GM12878 (cell line): ENCODE measurements at regions not wholly inside any gene's neighbourhood (a gene's known extent, or its start where the extent isn't known, plus 50 kb on each side); places are given as distances from the start of the nearest gene placed in this dataset.

Experiments used
- ATAC-seq: fragments of 200-7000 bp; cut with Tn5 transposase; 3 replicates; pipeline ENCODE4 v1.9.1; 2020; ENCODE audit warnings: mild to moderate bottlenecking, moderate library complexity
- BruUV-seq: library from RNA; stranded (reverse); fragments of 400-500 nt; replicated peaks from 2 replicates; lab custom pipeline; 2021; lab: Mats Ljungman, UMichigan
- CTCF ChIA-PET: fragments of 300-600 bp; sonication (Branson Sonifier 250); formaldehyde crosslinking; extraction: SDS; loops from one replicate; lab custom pipeline; 2021; ENCODE audit warnings: inconsistent platforms; lab: Yijun Ruan, JAX
- POLR2A ChIA-PET: fragments of 350-600 bp; formaldehyde crosslinking; extraction: SDS; loops from one replicate; lab custom pipeline; 2021; ENCODE audit warnings: inconsistent platforms; lab: Charles Lee
- RAD21 ChIA-PET: fragments of 300-600 bp; sonication (Branson Sonifier 250); formaldehyde crosslinking; loops from one replicate; lab custom pipeline; 2023; ENCODE audit warnings: antibody characterized with exemption; ENCODE audit not compliant: unreplicated experiment; lab: Charles Lee
- SMC1A ChIA-PET: fragments of 300-600 bp; sonication (Branson Sonifier 250); formaldehyde crosslinking; loops from one replicate; lab custom pipeline; 2023; ENCODE audit not compliant: unreplicated experiment, uncharacterized antibody; lab: Charles Lee
- DNase-seq: peaks from one replicate; pipeline ENCODE4 v3.0.0-alpha.2; 2011; ENCODE audit warnings: low read depth, low spot score
- FAIRE-seq: peaks from 3 replicates; lab custom pipeline; 2011; peaks lifted over from hg19 to GRCh38; lab: Jason Lieb, UNC
- H2AFZ ChIP-seq: 2 replicates; pipeline ENCODE4 v1.6.0; 2011; ENCODE audit warnings: low read depth, low read length, control low read depth; ENCODE audit not compliant: control insufficient read depth
- H3K27ac ChIP-seq: 2 replicates; pipeline ENCODE4 v1.5.1; 2011; ENCODE audit warnings: control low read depth; ENCODE audit not compliant: control insufficient read depth, insufficient read depth
- H3K27me3 ChIP-seq, 2 experiments: replicated peaks in 1 of 2; 2 replicates each; pipeline versions ENCODE4 v1.6.0 to v1.6.1; 2011; ENCODE audit warnings: low read length in 1 of 2; ENCODE audit not compliant: control insufficient read depth in 2 of 2, insufficient read depth in 2 of 2
- H3K36me3 ChIP-seq, 2 experiments: 2 replicates each; pipeline ENCODE4 v1.5.1; 2011; ENCODE audit warnings: low read length in 1 of 2; ENCODE audit not compliant: control insufficient read depth in 2 of 2, insufficient read depth in 2 of 2
- H3K4me1 ChIP-seq: 2 replicates; pipeline ENCODE4 v1.6.1; 2011; ENCODE audit warnings: mild to moderate bottlenecking, low read length, moderate library complexity, mixed read lengths; ENCODE audit not compliant: control insufficient read depth, insufficient read depth
- H3K4me2 ChIP-seq: 2 replicates; pipeline ENCODE4 v1.6.0; 2011; ENCODE audit warnings: control low read depth; ENCODE audit not compliant: control insufficient read depth, insufficient read depth
- H3K4me3 ChIP-seq: fragments of 200-600 bp; sonication (generic); 2 replicates; pipeline ENCODE4 v1.5.1; 2016
- H3K79me2 ChIP-seq: 2 replicates; pipeline ENCODE4 v1.6.0; 2011; ENCODE audit warnings: low read length; ENCODE audit not compliant: control insufficient read depth, insufficient read depth
- H3K9ac ChIP-seq: 2 replicates; pipeline ENCODE4 v1.8.0; 2011; ENCODE audit warnings: low read length, control low read depth, mixed read lengths; ENCODE audit not compliant: control insufficient read depth, insufficient read depth
- H3K9me3 ChIP-seq: replicated peaks from 3 replicates; pipeline ENCODE4 v1.5.1; 2011; ENCODE audit warnings: mild to moderate bottlenecking, low read length; ENCODE audit not compliant: control insufficient read depth, insufficient read depth
- H4K20me1 ChIP-seq: 2 replicates; pipeline ENCODE4 v1.6.0; 2011; ENCODE audit not compliant: control insufficient read depth, insufficient read depth
- ASH2L ChIP-seq: fragments of 300-600, 200-600 bp; sonication (generic); IDR thresholded peaks from 2 replicates; pipeline ENCODE4 v1.6.1; 2017; ENCODE audit warnings: low read depth, mild to moderate bottlenecking, borderline replicate concordance
- CBX3 ChIP-seq: fragments of 200-600 bp; sonication (generic); IDR thresholded peaks from 2 replicates; pipeline ENCODE4 v1.6.1; 2016; ENCODE audit warnings: low read depth, borderline replicate concordance
- GABPA ChIP-seq: IDR thresholded peaks from 2 replicates; pipeline ENCODE4 v1.6.1; 2014; ENCODE audit warnings: antibody characterized with exemption, low read depth, mild to moderate bottlenecking, inconsistent platforms
- HDAC6 ChIP-seq: fragments of 200-600 bp; sonication (generic); IDR thresholded peaks from one replicate; pipeline ENCODE4 v1.8.0; 2017; ENCODE audit warnings: antibody characterized with exemption; ENCODE audit not compliant: unreplicated experiment
- IKZF1 ChIP-seq: fragments of 450-650 bp; conservative IDR thresholded peaks from 2 replicates; pipeline ENCODE4 v1.6.1; 2017; ENCODE audit warnings: antibody characterized with exemption, mild to moderate bottlenecking
- KAT2A ChIP-seq: conservative IDR thresholded peaks from 2 replicates; pipeline ENCODE4 v1.6.1; 2011; ENCODE audit warnings: low read depth, low read length; ENCODE audit not compliant: control insufficient read depth
- PML ChIP-seq: IDR thresholded peaks from 2 replicates; pipeline ENCODE4 v1.6.1; 2012; ENCODE audit warnings: low read length, inconsistent platforms
- RCOR1 ChIP-seq: conservative IDR thresholded peaks from 2 replicates; pipeline ENCODE4 v1.6.1; 2012; ENCODE audit warnings: low read depth, low read length, improper control_type of control experiment
- TAF1 ChIP-seq: IDR thresholded peaks from 2 replicates; pipeline ENCODE4 v1.6.1; 2011; ENCODE audit warnings: mild to moderate bottlenecking, low read depth, low read length, borderline replicate concordance
- TARDBP ChIP-seq: IDR thresholded peaks from 2 replicates; pipeline ENCODE4 v1.6.1; 2016; ENCODE audit warnings: borderline replicate concordance
- WGBS: methylation state at CpG from one replicate; pipeline ENCODE4 v1.1.6; 2016; ENCODE audit warnings: low lambda C conversion rate; ENCODE audit not compliant: insufficient replicate concordance, insufficient coverage; ENCODE audit errors: missing lambda C conversion rate; 5-methylcytosine and 5-hydroxymethylcytosine counted together
- in situ Hi-C: fragments of 300-500 bp; cut with MboI; formaldehyde crosslinking; loops from 9 replicates; pipeline ENCODE4 v1.14.3; 2018; ENCODE audit warnings: mixed read lengths
- intact Hi-C: fragments of 100-400 bp; cut with micrococcal nuclease; formaldehyde crosslinking; loops from one replicate; pipeline ENCODE4 v1.14.2; 2022; ENCODE audit not compliant: unreplicated experiment
- TF ChIP-seq, protein P1 (sequence below): fragments of 450-650 bp; IDR thresholded peaks from 2 replicates; pipeline ENCODE4 v1.6.1; 2017; ENCODE audit warnings: mild to moderate bottlenecking
- TF ChIP-seq, protein P2 (sequence below): IDR thresholded peaks from 2 replicates; pipeline ENCODE4 v1.6.1; 2012; ENCODE audit warnings: low read depth, low read length, improper control_type of control experiment
- TF ChIP-seq, protein P3 (sequence below): IDR thresholded peaks from 2 replicates; pipeline ENCODE4 v1.6.1; 2011; ENCODE audit warnings: low read depth, mild to moderate bottlenecking, low read length, moderate library complexity, borderline replicate concordance; ENCODE audit errors: extremely low read depth
- TF ChIP-seq, protein P4 (sequence below): fragments of 450-650 bp; formaldehyde crosslinking; IDR thresholded peaks from 2 replicates; pipeline ENCODE4 v1.4.0; 2022; ENCODE audit warnings: mild to moderate bottlenecking, moderate library complexity
- TF ChIP-seq, protein P5 (sequence below): fragments of 450-650 bp; IDR thresholded peaks from 2 replicates; pipeline ENCODE4 v1.6.1; 2017; ENCODE audit warnings: mild to moderate bottlenecking, moderate library complexity

DNA sequence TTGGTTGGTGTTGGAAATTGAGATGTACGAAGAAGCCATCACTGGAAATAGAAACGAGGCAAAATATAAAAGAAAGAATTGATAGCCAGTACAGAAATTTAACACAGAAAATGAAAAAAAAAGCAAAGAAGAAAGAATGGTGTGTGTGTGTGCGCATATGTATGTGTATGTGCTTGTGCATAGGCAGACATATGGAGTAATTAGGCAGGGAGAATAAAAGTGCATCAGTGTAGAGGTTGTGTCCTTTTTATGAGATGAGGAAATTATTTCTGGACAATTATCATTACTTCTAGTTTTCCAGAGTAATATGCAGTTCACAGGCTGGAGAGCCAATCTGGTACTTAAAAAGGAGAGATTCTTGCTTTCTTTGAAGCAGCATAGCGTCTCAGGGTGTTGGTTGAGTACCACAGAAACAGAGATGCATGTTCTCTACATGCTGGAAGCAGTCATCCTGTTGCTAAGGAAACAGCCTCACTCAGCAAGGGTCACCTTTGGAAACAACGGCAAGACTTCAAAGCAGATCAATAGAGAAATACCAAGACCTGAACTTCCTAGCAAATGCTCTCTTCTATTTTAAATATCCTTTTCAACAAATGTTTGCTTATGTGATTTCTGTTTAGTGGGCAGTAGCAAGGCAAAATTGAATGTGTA, 172.7 kb downstream of the TAF11L14 start:
- ChIA-PET CTCF (no interaction called here), SMC1A (no interaction called here), POLR2A (no interaction called here), RAD21 (no interaction called here)
- Histone ChIP-seq H3K4me1 (no peaks in the 10 kb centered on the region), H3K4me2 (no peak overlapping the region), H3K9ac (no peak overlapping the region), H3K79me2 (no peaks in the 10 kb centered on the region), H3K9me3 (no peaks in the 10 kb centered on the region), H3K27ac (no peak overlapping the region), H3K27me3 (no peaks in the 10 kb centered on the region), H3K4me3 (no peak overlapping the region), H3K36me3 (no peaks in the 10 kb centered on the region), H2AFZ (no peak overlapping the region), H4K20me1 (no peaks in the 10 kb centered on the region)
- BruUV-seq = no TSS peak
- DNase-seq (no peak), FAIRE-seq (no peak), ATAC-seq (no peak)
- in situ Hi-C loops (no loop called here), intact Hi-C loops (no loop called here)
- WGBS = 26% methylated on average over 5 of the region's 5 CpGs
- TF ChIP-seq GABPA (no peak), ASH2L (no peak), KAT2A (no peak), CBX3 (no peak), IKZF1 (no peak), PML (no peak), TAF1 (no peak), HDAC6 (no peak), RCOR1 (no peak), TARDBP (no peak)
- TF ChIP-seq, protein P1, sequence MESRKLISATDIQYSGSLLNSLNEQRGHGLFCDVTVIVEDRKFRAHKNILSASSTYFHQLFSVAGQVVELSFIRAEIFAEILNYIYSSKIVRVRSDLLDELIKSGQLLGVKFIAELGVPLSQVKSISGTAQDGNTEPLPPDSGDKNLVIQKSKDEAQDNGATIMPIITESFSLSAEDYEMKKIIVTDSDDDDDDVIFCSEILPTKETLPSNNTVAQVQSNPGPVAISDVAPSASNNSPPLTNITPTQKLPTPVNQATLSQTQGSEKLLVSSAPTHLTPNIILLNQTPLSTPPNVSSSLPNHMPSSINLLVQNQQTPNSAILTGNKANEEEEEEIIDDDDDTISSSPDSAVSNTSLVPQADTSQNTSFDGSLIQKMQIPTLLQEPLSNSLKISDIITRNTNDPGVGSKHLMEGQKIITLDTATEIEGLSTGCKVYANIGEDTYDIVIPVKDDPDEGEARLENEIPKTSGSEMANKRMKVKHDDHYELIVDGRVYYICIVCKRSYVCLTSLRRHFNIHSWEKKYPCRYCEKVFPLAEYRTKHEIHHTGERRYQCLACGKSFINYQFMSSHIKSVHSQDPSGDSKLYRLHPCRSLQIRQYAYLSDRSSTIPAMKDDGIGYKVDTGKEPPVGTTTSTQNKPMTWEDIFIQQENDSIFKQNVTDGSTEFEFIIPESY = no peak
- TF ChIP-seq, protein P2, sequence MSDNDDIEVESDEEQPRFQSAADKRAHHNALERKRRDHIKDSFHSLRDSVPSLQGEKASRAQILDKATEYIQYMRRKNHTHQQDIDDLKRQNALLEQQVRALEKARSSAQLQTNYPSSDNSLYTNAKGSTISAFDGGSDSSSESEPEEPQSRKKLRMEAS = no peak
- TF ChIP-seq, protein P3, sequence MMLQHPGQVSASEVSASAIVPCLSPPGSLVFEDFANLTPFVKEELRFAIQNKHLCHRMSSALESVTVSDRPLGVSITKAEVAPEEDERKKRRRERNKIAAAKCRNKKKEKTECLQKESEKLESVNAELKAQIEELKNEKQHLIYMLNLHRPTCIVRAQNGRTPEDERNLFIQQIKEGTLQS = no peak
- TF ChIP-seq, protein P4, sequence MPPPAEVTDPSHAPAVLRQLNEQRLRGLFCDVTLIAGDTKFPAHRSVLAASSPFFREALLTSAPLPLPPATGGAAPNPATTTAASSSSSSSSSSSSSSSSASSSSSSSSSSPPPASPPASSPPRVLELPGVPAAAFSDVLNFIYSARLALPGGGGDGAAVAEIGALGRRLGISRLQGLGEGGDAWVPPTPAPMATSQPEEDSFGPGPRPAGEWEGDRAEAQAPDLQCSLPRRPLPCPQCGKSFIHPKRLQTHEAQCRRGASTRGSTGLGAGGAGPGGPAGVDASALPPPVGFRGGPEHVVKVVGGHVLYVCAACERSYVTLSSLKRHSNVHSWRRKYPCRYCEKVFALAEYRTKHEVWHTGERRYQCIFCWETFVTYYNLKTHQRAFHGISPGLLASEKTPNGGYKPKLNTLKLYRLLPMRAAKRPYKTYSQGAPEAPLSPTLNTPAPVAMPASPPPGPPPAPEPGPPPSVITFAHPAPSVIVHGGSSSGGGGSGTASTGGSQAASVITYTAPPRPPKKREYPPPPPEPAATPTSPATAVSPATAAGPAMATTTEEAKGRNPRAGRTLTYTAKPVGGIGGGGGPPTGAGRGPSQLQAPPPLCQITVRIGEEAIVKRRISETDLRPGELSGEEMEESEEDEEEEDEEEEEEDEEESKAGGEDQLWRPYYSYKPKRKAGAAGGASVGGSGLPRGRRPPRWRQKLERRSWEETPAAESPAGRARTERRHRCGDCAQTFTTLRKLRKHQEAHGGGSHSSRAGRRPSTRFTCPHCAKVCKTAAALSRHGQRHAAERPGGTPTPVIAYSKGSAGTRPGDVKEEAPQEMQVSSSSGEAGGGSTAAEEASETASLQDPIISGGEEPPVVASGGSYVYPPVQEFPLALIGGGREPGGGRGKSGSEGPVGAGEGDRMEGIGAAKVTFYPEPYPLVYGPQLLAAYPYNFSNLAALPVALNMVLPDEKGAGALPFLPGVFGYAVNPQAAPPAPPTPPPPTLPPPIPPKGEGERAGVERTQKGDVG (CRISPR knock-in tag) = no peak
- TF ChIP-seq, protein P5, sequence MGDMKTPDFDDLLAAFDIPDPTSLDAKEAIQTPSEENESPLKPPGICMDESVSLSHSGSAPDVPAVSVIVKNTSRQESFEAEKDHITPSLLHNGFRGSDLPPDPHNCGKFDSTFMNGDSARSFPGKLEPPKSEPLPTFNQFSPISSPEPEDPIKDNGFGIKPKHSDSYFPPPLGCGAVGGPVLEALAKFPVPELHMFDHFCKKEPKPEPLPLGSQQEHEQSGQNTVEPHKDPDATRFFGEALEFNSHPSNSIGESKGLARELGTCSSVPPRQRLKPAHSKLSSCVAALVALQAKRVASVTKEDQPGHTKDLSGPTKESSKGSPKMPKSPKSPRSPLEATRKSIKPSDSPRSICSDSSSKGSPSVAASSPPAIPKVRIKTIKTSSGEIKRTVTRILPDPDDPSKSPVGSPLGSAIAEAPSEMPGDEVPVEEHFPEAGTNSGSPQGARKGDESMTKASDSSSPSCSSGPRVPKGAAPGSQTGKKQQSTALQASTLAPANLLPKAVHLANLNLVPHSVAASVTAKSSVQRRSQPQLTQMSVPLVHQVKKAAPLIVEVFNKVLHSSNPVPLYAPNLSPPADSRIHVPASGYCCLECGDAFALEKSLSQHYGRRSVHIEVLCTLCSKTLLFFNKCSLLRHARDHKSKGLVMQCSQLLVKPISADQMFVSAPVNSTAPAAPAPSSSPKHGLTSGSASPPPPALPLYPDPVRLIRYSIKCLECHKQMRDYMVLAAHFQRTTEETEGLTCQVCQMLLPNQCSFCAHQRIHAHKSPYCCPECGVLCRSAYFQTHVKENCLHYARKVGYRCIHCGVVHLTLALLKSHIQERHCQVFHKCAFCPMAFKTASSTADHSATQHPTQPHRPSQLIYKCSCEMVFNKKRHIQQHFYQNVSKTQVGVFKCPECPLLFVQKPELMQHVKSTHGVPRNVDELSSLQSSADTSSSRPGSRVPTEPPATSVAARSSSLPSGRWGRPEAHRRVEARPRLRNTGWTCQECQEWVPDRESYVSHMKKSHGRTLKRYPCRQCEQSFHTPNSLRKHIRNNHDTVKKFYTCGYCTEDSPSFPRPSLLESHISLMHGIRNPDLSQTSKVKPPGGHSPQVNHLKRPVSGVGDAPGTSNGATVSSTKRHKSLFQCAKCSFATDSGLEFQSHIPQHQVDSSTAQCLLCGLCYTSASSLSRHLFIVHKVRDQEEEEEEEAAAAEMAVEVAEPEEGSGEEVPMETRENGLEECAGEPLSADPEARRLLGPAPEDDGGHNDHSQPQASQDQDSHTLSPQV = no peak
